Natural killer cell (primary cell): ENCODE measurements at regions not wholly inside any gene's neighbourhood (a gene's known extent, or its start where the extent isn't known, plus 50 kb on each side); places are given as distances from the start of the nearest gene placed in this dataset.

Source experiments
- ATAC-seq, 3 donors: fragments of 150-1000 bp in 2 of 3; fragments of 200-7000 bp in 1 of 3; cut with Tn5 transposase; 1 replicate in 1 of 3; 2 replicates in 2 of 3; pipeline ENCODE4 v1.10.0; 2021; ENCODE audit warnings: mild to moderate bottlenecking in 2 of 3, moderate library complexity in 2 of 3
- DNase-seq, 2 donors: peaks; one replicate each; pipeline versions ENCODE4 v3.0.0 to v3.0.0-alpha.2; 2013 to 2021; ENCODE audit warnings: mixed read lengths in 1 of 2
- H3K27ac ChIP-seq: one replicate; pipeline ENCODE4 v1.5.1; 2013; ENCODE audit warnings: mild to moderate bottlenecking, low read length
- H3K27me3 ChIP-seq: one replicate; pipeline ENCODE4 v1.6.1; 2013; ENCODE audit warnings: low read length; ENCODE audit not compliant: control insufficient read depth, insufficient read depth
- H3K36me3 ChIP-seq: one replicate; pipeline ENCODE4 v1.6.1; 2013; ENCODE audit warnings: low read length; ENCODE audit not compliant: control insufficient read depth, insufficient read depth
- H3K4me1 ChIP-seq: one replicate; pipeline ENCODE4 v1.6.1; 2013; ENCODE audit warnings: low read length; ENCODE audit not compliant: control insufficient read depth, insufficient read depth
- H3K4me3 ChIP-seq: one replicate; pipeline ENCODE4 v1.5.1; 2013; ENCODE audit warnings: low read length
- H3K9me3 ChIP-seq: one replicate; pipeline ENCODE4 v1.6.1; 2013; ENCODE audit warnings: low read length; ENCODE audit not compliant: control insufficient read depth, insufficient read depth
- H3K27ac Mint-ChIP-seq, 2 donors: one replicate each; pipeline ENCODE4 v1.8.0; 2022; ENCODE audit warnings: mild to moderate bottlenecking in 2 of 2, mixed read lengths in 2 of 2, moderate library complexity in 1 of 2
- H3K27me3 Mint-ChIP-seq, 2 donors: one replicate each; pipeline ENCODE4 v1.8.0; 2022; ENCODE audit warnings: low read depth in 2 of 2, mixed read lengths in 2 of 2
- H3K36me3 Mint-ChIP-seq: one replicate; pipeline ENCODE4 v1.8.0; 2022; ENCODE audit warnings: mixed read lengths
- H3K4me1 Mint-ChIP-seq, 2 donors: one replicate each; pipeline ENCODE4 v1.8.0; 2022; ENCODE audit warnings: mixed read lengths in 2 of 2
- H3K4me3 Mint-ChIP-seq: one replicate; pipeline ENCODE4 v1.8.0; 2022; ENCODE audit warnings: mild to moderate bottlenecking, moderate library complexity, mixed read lengths
- H3K9me3 Mint-ChIP-seq, 2 donors: one replicate each; pipeline ENCODE4 v1.8.0; 2022; ENCODE audit warnings: mixed read lengths in 2 of 2
- WGBS: methylation state at CpG from one replicate; pipeline ENCODE4 v1.1.7; 2013; ENCODE audit warnings: missing lambda C conversion rate; ENCODE audit not compliant: insufficient coverage; 5-methylcytosine and 5-hydroxymethylcytosine counted together
- intact Hi-C: fragments of 100-400 bp; cut with micrococcal nuclease; formaldehyde crosslinking; loops from one replicate; pipeline ENCODE4 v1.14.2; 2022
- TF ChIP-seq, protein P1 (sequence below): fragments of 200-600 bp; IDR thresholded peaks from one replicate; pipeline ENCODE4 v1.8.0; 2022; ENCODE audit warnings: antibody characterized with exemption

DNA sequence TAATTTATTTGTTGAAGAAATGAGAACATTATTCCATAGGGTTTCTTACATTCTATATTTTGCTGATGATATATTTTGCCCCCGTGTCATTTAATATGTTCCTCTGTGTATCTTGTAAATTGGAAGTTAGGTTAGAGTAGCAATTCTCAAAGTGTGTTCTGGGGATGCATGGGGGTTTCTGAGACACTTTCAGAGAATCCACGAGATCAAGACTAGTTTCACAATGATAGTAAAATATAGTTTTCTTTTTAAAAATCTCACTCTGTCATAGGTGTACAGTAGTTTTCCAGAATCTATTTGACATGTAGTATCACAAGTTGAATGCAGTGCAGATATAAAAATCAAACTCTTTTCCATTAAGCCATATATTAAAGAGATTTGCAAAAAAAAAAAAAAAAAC, 488.6 kb upstream of the SGCD start:
- Mint-ChIP-seq H3K36me3 (no peaks in the 10 kb centered on the region), H3K4me3 (no peak overlapping the region), H3K4me1 (peaks cover 0 to 5% of the 10 kb centered on the region in 2 donors), H3K27me3 (no peaks in the 10 kb centered on the region), H3K27ac (no peak overlapping the region), H3K9me3 (no peaks in the 10 kb centered on the region)
- 60% methylated on average over 1 of the region's 2 CpGs for WGBS
- Histone ChIP-seq H3K27me3 (no peaks in the 10 kb centered on the region), H3K4me1 (peaks cover 7% of the 10 kb centered on the region), H3K27ac (no peak overlapping the region), H3K4me3 (no peak overlapping the region), H3K9me3 (no peaks in the 10 kb centered on the region), H3K36me3 (no peaks in the 10 kb centered on the region)
- intact Hi-C loops = no loop called here
- TF ChIP-seq, protein P1, sequence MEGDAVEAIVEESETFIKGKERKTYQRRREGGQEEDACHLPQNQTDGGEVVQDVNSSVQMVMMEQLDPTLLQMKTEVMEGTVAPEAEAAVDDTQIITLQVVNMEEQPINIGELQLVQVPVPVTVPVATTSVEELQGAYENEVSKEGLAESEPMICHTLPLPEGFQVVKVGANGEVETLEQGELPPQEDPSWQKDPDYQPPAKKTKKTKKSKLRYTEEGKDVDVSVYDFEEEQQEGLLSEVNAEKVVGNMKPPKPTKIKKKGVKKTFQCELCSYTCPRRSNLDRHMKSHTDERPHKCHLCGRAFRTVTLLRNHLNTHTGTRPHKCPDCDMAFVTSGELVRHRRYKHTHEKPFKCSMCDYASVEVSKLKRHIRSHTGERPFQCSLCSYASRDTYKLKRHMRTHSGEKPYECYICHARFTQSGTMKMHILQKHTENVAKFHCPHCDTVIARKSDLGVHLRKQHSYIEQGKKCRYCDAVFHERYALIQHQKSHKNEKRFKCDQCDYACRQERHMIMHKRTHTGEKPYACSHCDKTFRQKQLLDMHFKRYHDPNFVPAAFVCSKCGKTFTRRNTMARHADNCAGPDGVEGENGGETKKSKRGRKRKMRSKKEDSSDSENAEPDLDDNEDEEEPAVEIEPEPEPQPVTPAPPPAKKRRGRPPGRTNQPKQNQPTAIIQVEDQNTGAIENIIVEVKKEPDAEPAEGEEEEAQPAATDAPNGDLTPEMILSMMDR = no peak
- ATAC-seq (no peak), DNase-seq (no peak)

DNA sequence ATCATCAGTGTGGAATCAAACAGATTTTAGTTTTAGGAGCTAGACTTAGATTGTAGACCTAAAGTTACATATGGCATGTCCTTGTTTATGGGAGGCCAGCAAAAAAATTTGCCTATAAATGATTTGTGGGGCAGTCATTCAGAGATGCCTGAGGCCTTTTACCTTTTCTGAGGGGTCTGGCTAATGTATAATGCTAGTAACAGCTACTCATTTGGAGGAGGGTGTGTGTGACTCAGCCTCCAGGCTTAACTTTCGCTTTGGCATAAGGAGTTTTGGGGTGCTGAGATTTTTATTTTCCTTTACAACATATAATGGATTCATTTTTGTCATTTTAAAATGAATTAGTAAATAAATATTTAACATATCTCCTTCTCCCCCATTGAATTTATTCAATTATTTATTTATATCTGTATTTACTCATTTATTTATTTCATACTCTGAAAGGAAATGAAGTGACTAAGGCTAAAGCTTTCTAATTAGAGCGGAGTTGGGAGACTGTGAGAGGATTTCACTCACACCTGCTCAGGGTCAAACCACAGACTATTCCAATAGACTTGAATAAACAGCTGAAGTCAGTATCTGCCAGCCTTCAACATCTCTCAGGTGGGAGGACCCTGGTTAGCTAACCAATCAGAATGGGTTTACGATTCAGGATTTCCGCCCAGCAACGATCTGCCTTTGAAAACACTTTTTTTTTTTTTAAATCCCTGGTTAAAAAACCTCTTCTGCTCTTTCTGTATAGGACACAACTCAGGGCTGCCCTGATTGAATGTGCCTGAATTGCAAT, 487.5 kb upstream of the SGCD start:
- intact Hi-C loops = no loop called here
- H3K9me3 ChIP-seq = no peaks in the 10 kb centered on the region
- no peaks in the 10 kb centered on the region for H3K27me3 Mint-ChIP-seq
- no peaks in the 10 kb centered on the region for H3K27me3 ChIP-seq
- H3K9me3 Mint-ChIP-seq = no peaks in the 10 kb centered on the region
- H3K36me3 ChIP-seq = no peaks in the 10 kb centered on the region
- ATAC-seq (no peak), DNase-seq (peak in 1 of 2 donors; percentile 2)
- no peaks in the 10 kb centered on the region for H3K4me1 Mint-ChIP-seq
- no peaks in the 10 kb centered on the region for H3K36me3 Mint-ChIP-seq
- H3K27ac ChIP-seq = no peak overlapping the region
- TF ChIP-seq, protein P1 = no peak
- 81% methylated on average over 4 of the region's 5 CpGs for WGBS
- no peak overlapping the region for H3K4me3 ChIP-seq
- H3K4me1 ChIP-seq = no peaks in the 10 kb centered on the region
- no peak overlapping the region for H3K27ac Mint-ChIP-seq
- no peak overlapping the region for H3K4me3 Mint-ChIP-seq

DNA sequence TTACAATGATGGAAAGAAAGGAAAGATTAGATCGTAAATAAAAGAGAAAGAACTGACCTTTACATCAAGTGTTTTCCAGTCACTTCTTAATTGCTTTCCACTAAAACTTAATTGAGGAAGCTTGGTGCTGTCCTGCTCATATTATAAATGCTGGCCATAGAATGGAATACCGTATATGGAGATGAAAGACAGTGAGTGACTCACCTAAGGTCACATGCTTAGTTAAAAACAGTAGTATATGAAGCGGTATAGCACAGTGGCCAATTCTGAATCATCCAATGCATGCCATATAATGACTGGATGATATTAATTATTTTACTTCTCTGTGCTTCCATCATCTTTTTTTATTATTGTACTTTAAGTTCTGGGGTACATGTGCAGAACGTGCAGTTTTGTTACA, 482.4 kb upstream of the SGCD start:
- TF ChIP-seq, protein P1 = no peak
- Mint-ChIP-seq H3K27me3 (peaks cover 3 to 5% of the 10 kb centered on the region in 2 donors), H3K4me1 (no peaks in the 10 kb centered on the region), H3K27ac (no peak overlapping the region), H3K9me3 (no peaks in the 10 kb centered on the region), H3K36me3 (no peaks in the 10 kb centered on the region), H3K4me3 (no peak overlapping the region)
- DNase-seq (no peak), ATAC-seq (no peak)
- no peaks in the 10 kb centered on the region for H3K4me1 ChIP-seq
- WGBS = 82% methylated on average over 2 of the region's 4 CpGs
- intact Hi-C loops = no loop called here
- H3K4me3 ChIP-seq = no peak overlapping the region
- H3K27me3 ChIP-seq = no peaks in the 10 kb centered on the region
- no peaks in the 10 kb centered on the region for H3K36me3 ChIP-seq
- H3K9me3 ChIP-seq = no peaks in the 10 kb centered on the region
- H3K27ac ChIP-seq = no peak overlapping the region

DNA sequence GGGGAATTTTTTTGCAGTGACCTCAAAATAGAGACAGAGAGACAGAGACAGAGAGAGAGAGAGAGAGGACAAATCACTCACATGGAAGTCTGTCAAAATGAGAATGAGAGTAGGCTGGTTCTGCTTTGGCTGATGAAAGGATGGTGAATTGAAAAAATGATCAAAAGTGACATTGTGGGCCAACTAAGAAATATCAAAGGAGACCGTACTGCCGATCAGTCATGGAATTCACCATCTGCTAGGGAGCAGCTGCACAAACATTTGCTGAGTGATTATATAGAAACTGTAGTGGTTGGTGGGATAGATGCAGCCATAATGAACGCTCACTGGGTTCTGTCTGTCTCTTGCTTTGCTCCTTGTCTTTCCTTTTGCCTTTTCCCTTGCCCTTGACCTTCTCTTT, 476.6 kb upstream of the SGCD start:
- no peak overlapping the region for H3K4me3 ChIP-seq
- H3K27ac Mint-ChIP-seq = no peak overlapping the region
- WGBS = 93% methylated on average over 3 of the region's 3 CpGs
- H3K36me3 ChIP-seq = no peaks in the 10 kb centered on the region
- no peaks in the 10 kb centered on the region for H3K27me3 ChIP-seq
- TF ChIP-seq, protein P1 = no peak
- no peak overlapping the region for H3K27ac ChIP-seq
- no peaks in the 10 kb centered on the region for H3K4me1 ChIP-seq
- H3K27me3 Mint-ChIP-seq = peaks cover 7 to 9% of the 10 kb centered on the region in 2 donors
- H3K9me3 ChIP-seq = no peaks in the 10 kb centered on the region
- H3K4me1 Mint-ChIP-seq = no peaks in the 10 kb centered on the region
- DNase-seq (no peak), ATAC-seq (no peak)
- intact Hi-C loops = no loop called here
- no peak overlapping the region for H3K4me3 Mint-ChIP-seq
- no peaks in the 10 kb centered on the region for H3K36me3 Mint-ChIP-seq
- peaks cover 2 to 4% of the 10 kb centered on the region in 2 donors for H3K9me3 Mint-ChIP-seq
